ENCODE measurements at regions not wholly inside any gene's neighbourhood (a gene's known extent, or its start where the extent isn't known, plus 50 kb on each side); places are given as distances from the start of the nearest gene placed in this dataset.
"Not testable (repeated sequence)": the region's sequence is repeated elsewhere in the genome, so short reads cannot be mapped to it uniquely, and the experiment has no call there.

DNA sequence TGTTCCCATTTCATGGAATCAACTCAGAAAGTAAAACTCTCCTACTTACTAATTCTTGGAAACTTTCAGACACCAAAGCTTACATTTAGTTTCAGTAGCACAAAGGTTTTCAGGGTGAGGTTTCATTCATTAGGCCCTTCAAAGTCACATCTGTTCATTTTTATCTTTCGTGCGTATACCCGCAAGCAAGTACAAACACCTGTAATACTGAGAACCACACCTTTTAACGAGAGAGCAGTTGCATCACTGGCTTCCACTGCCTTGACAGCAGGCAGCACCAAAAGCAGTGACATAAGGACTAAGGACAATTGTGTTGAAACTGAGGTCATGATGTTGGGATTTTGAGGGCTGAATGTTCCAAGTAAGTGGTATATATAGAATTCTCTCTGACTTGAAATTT lies 60.5 kb downstream of the GOLGA6L22 start:
- not testable (repeated sequence) for DNase-seq

DNA sequence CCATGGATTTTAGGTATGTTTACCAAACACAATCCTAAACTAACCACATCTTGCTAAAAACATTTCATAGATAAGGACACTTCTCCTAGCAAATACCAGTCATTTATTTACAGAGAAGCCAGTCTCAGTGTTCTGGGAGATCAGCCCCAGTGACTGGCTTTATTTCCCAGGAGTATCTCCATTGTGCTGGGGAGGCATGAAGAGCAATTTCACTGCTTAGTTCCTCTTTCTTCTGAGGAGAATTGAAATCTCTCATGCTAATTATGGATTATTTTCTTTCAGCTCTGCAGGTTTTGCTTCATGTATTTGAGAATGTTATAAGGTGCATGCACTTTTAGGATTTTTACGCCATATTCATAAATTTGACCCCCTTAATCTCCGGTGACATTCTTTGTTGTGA lies 67.8 kb downstream of the GOLGA6L22 start:
- not testable (repeated sequence) for DNase-seq

DNA sequence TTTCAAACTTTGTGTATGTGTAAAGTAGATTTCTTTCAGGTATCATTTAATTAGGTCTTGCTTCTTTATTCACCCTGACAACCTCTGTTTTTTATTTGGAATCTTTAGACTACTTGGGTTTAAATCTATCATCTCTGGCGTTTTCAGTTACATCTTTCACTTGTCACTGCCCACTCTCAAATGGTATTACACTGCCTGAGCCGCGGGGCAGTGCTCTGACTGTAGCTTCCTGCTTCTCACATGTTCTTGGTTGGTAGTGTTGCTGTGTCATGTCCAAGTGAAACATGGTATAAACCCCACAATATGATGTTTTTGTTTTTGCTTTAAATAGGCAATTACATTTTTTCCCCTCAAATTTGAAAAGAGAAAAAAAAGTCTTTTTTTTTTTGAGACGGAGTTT lies 68.3 kb downstream of the GOLGA6L22 start:
- not testable (repeated sequence) for DNase-seq

DNA sequence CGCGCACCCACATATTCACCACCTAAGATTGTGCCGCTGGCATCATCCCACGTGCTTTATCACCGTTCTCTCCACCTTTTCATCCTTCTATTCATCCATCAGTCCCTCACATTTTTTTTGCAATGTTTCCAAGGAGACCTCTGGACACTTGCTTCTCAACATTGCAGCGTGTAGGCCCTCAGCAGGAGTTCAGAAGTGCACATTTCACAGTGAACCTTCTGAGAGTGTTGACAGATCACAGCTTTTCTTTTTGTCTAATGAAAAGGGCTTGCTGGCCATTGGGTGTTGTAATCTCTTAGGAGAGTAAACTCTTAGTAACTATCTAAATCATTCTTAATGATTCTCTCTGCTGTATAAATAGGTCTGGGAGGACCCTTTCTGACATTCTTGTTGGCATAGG lies 70.5 kb downstream of the GOLGA6L22 start:
- not testable (repeated sequence) for DNase-seq

DNA sequence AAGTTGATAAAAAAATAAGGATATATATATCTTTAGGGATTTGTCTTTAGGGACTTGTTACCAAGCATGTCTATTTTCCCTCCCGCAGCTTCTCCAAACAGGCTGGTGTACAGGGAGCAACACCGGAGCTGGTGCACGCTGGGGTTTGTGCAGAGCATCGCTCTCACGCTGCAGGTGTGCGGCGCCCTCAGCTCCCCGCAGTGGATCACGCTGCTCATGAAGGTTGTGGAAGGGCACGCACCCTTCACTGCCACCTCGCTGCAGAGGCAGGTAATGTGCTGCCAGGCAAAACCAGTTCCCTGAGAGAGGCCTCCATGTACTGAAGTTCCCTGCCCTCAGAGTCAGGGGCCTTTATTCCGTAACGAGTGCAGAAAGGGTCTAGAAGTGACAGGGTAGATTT lies 101.0 kb downstream of the GOLGA6L22 start:
- DNase-seq, result not testable (repeated sequence)

DNA sequence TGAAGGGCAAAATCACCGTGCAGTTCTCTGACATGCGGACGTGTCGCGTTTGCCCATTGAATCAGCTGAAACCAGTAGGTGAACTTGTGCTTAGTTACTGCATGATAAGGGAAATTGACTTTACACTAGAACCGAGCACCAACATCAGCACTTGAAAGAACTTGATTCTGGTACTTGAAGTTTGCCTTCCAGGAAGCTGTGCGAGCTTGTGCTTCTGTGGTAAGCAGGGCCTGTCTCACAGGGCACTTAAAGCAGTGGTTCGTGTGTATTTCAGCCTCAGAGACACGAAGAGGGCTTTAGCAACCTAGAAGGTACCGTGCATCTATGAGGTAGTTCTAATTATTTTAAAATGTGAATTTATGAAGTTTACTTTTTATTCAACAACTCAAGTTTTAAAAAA lies 103.0 kb downstream of the GOLGA6L22 start:
- DNase-seq, result not testable (repeated sequence)

DNA sequence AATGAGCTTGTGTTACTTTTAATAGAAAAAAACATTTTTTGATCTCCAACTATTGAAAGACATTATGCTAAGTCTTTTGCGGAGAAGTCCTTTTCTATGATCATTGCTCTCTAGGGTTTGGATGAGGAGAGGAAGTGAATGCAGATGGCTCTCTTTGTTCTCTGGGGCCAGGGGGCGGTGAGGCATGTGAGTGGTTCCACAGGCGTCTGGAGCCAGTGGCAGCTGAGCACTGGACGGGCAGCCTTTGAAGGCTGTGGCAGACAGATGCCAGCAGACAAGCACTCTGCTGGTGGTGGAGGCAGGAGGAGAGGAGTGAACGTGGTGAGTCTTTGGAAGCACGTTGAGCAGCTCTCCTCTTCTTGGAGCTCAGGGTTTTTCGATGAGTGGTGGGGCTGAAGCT lies 107.8 kb downstream of the GOLGA6L22 start:
- not testable (repeated sequence) for DNase-seq

DNA sequence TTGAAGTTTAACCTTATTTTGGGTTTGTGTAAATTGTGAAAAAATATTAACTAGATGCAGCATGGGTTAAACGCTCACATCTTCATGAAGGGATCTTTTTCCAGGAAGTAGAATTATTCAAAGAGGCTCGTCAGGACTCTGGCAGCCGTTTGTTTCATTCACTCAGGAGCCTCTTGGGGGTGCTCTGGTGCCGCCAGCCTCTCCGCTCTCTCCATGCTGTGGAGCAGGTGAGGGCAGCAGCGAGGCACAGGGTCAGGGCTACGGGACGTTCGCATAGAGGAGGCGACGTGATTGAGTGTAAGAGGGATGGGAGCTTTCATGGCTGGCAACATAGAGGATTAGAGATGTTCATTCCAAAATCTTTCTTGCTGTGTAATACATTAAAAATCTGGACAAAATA lies 110.8 kb downstream of the GOLGA6L22 start:
- not testable (repeated sequence) for DNase-seq

DNA sequence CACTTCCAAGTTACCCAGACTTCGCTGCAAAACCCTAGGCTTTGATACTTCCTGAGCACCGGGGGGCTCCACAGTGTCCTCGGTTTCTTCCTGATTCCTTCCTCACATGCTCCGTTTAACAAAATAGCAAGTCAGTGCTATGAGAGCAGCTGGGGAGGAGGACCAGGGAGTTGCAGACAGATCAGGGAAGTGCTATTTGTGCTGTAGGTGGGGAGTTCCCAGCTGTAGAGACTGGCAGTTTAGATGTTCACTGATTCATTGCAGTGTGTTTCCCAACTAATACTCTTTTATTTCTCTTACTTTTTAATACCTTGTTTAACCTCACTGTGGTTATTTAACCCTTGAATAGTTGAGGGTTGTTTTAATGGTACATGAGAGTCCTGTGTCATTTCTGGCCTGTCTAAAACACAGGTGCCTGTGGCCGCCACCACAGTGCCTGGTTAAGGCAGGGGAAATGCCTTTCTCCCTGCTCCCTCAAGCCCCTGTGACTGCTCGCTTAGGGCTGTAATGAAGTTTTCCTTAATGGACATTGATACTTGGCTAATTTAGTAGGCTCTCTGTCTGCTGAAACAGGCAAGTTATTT lies 113.5 kb downstream of the GOLGA6L22 start:
- DNase-seq, result not testable (repeated sequence)

DNA sequence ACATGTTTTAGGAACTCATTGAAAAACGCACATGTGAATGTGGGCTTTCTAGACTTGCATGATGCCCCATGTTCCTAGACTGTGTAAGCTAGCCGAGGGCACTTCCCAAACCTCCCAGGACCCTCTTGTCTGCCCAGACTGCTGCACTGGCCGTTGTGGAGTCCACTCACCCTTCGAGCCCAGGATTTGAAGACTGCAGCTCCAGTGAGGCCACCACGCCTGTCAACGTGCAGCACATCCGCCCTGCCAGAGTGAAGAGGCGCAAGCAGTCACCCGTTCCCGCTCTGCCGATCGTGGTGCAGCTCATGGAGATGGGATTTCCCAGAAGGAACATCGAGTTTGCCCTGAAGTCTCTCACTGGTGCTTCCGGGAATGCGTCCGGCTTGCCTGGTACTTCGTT lies 114.1 kb downstream of the GOLGA6L22 start:
- DNase-seq, result not testable (repeated sequence)

DNA sequence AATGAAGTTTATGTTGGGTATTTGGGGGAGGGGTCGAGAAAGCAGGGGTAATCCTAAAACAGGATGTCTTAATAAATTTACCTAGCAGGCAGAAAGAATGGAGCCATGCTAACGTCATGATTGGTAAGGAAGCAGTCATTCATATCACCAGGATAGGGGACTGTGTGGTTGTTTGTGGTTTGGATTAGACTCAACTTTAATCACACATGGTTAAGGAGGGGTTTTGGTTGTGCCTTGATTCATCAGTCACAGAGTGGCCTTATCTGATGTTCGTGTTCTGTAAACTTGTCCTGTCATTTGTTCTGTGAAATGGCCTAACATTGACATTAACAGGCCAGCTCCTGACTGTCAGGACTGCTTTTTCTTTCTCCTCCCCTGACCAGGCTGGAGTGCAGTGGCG lies 119.1 kb downstream of the GOLGA6L22 start:
- not testable (repeated sequence) for DNase-seq

DNA sequence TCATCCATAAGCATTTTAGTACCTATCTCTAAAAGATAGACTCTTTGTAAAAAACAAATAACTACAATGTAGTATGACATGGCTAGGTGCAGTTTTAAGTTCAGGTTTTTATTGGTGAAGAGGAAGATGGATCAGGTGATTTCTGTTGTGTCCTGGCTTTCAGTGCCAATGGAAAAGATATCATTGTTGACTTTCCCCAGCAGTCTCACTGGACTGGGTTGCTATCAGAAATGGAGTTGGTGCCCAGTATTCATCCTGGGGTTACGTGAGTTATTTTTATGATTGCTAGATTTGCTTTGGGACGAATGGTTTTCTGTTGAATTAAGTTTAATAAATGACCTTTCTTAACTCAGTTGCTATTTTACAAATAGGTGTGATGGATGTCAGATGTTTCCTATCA lies 120.5 kb downstream of the GOLGA6L22 start:
- DNase-seq, result not testable (repeated sequence)

DNA sequence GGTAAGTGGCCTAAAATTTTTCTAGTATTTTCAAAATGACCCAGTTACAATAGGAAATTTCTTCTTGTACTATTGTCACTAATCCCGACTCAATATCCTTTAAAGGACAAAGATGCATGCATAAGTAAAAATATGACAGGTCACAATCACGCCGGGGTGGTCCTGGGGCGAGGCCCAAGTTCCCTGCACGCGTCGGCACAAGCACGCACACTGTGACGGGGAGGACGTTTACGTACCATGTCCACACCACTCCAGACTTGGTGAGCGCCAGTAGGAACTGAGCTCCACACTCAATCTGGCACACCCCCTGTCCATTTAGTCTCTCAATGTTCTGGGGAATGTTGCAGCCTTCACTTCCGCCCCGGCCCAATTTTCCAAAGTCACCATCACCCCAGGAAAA lies 128.7 kb downstream of the GOLGA6L22 start:
- DNase-seq, result not testable (repeated sequence)

DNA sequence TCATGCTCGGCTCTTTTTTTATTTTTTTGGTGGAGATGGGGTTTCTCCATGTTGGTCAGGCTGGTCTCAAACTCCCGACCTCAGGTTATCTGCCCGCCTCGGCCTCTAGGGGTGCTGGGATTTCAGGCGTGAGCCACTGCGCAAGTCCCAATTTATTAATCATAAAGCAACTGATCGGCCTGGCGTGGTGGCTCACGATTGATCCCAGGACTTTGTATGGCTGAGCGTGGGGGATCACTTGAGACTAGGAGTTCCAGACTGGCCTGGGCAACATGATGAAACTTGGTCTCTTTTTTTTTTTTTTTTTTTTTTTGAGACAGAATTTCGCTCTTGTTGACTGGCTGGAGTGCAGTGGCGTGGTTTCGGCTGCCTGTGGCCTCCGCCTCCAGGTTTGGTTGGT lies 139.8 kb downstream of the GOLGA6L22 start:
- DNase-seq, result not testable (repeated sequence)

DNA sequence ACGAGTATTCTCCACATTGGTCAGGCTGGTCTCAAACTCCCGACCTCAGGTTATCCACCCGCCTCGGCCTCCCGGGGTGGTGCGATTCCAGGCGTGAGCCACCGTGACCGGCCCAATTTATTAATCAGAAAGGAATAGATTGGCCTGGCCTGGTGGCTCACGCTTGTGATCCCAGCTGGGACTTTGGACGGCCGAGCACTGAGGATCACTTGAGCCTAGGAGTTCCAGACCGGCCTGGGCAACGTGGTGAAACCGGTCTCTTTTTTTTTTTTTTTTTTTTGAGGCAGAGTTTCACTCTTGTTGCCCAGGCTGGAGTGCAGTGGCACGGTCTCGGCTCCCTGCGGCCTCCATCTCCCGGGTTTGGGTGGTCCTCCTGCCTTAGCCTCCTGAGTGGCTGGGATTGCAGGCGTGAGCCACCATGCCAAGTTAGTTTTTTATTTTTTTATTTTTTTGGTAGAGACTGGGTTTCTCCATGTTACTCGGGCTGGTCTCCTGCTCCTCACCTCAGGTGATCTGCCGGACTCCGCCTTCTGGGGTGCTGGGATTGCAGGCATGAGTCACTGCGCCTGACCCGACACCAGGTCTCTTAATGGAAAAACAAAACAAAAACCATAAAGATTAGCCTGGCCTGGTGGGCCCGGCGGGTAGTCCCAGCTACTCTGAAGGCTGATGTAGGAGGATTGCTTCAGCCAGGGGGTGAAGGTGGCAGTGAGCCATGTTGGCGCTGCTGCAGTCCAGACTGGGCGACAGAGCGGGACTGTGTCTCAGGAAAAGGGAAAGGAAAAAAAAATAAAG lies 141.0 kb downstream of the GOLGA6L22 start:
- DNase-seq, result not testable (repeated sequence)

DNA sequence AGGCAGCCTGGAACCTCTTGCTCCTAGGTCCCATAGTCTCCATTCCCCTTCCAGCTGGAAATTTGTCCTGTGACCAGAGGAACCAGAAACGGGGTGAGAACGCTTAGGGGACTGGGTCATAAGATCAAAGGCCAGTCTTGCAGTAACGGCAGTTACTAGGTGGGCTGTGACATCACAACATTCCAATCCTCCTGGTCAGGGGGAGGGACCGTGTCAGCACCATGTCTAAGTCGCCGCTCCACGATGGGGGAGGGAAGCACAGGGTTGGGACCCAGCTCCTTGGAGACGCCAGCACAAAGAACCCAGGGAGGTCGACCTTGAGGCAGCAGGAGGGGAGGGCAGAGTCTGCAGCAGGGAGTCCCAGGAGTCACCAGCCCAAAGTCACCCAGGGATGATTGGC lies 158.3 kb downstream of the GOLGA6L22 start:
- not testable (repeated sequence) for DNase-seq

DNA sequence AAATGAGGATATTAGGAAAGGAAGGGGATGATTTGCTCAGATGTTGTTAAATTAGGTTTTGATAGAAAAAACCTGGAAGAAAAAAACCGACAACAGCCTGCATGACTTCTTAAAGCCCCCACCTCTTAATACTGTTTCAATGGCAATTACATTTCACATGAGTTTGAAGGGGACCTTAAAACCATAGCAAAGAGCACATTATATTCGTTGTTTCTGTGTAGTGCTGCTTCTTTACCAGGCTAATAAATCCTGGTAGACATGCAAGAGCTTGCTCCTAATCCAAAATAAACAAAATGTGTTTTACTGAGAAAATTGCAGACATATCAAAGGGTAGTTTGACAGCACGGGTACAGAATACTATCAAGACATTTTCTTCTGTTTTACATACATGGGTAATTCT lies 154.7 kb upstream of the NIPA1 start:
- DNase-seq, result not testable (repeated sequence)

DNA sequence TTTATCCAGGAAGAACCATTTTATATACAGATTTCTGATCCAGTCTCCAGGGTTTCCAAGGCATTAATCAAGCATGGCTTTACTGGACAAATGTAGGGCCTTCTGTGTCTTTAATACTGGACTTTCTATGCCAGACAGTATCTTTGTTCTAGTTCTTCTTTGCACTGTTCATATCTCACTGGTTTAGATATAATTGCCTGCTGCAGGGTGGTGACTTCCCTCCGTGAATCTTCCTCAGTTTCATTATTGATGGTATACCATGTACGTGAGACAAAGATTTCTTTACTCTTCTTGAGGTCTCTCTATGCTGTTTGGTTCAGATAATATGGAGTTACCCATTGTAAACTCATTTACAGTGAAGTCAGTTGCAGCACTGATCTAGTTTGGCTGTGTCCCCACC lies 146.5 kb upstream of the NIPA1 start:
- DNase-seq, result not testable (repeated sequence)

DNA sequence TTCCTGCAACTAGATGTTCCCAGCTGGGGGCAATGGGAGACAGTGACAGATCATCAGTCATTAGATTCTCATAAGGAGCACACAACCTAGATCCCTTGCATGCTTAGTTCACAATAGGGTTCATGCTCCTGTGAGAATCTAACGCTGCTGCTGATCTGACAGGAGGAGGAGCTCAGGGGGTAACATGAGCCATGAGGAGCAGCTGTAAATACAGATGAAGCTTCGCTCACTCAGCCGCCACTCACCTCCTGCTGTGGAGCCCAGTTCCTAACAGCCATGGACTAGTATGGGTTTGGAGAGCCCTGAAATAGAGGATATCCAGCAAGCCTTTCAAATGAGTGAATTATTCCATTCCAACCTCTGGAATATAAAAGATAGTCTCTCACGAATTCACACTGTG lies 137.0 kb upstream of the NIPA1 start:
- DNase-seq, result not testable (repeated sequence)

DNA sequence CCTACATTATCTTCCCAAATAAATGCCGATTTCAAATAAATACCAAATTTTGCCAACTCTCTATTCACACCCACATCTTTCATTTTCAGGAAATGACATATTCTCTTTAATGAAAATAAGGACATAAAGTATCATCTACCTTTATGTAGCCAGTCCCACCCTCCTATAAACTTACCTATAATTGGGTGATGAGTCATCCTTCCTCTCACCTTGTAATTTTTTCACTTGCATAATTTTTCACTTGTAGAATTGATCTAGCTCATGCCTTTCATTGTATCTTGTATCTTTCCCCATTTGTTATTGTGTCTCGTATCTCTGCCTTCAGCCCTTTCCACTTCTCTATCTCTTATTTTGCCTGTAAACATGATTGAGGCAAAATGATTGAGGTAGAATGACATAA lies 135.3 kb upstream of the NIPA1 start:
- DNase-seq, result not testable (repeated sequence)

DNA sequence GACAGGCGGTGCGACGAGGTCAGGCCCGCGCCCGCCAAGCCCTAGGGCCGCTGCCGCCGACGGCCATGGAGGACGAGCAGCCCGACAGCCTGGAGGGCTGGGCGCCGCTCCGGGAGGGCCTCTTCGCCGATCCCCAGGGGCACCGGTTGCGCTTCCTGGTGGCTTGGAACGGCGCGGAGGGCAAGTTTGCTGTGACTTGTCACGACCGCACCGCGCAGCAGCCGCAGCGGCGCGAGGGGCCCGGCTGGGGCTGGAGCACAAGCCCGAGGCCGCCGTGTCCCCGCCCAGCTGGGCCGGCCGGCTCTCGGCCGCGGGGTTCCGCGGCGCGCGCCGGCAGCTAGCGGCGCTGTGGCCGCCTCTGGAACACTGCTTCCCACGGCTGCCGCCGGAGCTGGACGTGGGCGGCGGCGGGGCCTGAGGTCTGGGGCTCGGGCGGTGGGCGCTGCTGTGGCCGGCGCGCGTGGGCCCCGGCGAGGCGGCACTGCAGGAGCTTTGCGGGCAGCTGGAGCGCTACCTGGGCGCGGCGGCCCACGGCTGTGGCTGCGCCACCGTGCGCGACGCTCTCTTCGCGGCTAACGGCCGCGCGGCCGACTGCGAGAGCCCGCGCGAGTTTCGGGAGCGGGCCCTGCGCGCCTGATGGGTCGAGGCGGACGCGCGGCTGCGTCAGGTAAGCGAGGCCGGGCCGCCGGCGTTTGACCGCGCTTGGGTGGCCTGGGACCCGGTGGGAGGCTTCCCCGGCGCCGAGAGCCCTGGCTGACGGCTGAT lies 122.0 kb upstream of the NIPA1 start:
- peak; percentile 53 for DNase-seq

DNA sequence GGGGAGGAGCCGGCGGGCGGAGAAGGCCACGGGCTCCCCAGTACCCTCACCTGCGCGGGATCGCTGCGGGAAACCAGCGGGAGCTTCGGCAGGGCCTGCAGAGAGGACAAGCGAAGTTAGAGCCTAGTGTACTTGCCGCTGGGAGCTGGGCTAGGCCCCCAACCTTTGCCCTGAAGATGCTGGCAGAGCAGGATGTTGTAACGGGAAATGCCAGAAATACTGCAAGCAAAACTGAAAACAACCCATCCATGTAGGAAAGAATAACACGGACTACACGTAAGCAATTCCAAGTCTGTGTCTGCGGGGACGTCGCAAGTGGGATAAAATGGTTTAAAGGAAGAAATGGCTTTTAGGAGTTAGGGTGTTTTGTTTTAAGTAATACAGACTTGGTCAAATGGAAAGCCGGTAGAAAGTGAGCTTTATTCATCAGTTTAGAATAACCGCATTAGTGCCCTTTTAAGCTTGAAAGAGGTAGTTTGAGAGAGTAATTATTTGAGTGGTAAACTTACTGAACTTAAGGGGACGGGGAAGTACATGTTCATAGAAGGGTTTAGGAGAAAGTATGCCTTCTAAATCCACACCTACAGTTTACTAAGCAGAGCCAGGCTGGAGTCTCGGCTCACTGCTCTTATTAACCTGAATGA lies 121.3 kb upstream of the NIPA1 start:
- peak; percentile 18 for DNase-seq

DNA sequence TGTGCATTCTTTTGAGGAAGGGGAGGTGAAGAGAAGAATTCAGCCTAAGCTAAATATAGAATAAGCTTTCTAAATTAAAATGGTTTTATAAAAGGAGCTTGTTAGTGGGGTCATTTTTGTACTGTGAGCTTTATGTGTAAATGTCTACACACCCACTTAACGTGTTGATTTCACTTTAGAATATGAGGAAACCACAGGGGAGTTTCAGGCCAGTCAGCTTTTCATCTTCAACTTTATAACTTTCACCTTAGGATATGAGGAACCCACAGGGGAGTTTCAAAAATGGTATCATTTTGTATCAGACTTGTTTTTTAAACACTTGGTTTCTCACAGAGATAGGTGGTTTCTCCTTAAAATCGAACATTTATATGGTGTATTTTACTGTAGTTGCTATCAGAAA lies 120.7 kb upstream of the NIPA1 start:
- DNase-seq, result not testable (repeated sequence)

All from CD4-positive, alpha-beta T cell treated with Interleukin-17A for 4 hours (primary cell).